ENCODE measurements at regions not wholly inside any gene's neighbourhood (a gene's known extent, or its start where the extent isn't known, plus 50 kb on each side); places are given as distances from the start of the nearest gene placed in this dataset.

- no peak for TF ChIP-seq POLR2AphosphoS5 (IDR thresholded peaks at IDR 0.05; ENCODE audit: low read depth)
- TF ChIP-seq CTCF (conservative IDR thresholded peaks at IDR 0.05; ENCODE audit: low read depth in 2 of 2) = no peak
- TF ChIP-seq ZNF331 (CRISPR knock-in tag; IDR thresholded peaks at IDR 0.05; ENCODE audit: low read depth) = no peak
Measured at GRCh38 chr2:217743407-217743806, 259.4 kb downstream of the TNS1 start.
